ENCODE measurements at regions not wholly inside any gene's neighbourhood (a gene's known extent, or its start where the extent isn't known, plus 50 kb on each side); places are given as distances from the start of the nearest gene placed in this dataset.

GRCh38 chr4:151811403-151811802 is 50.6 kb upstream of the GATB start:
- Histone ChIP-seq H3K27me3 (ENCODE audit: insufficient read depth, poor library complexity, severe bottlenecking) (no peaks in the 10 kb centered on the region), H3K4me3 (ENCODE audit: severe bottlenecking) (no peak overlapping the region), H3K4me1 (ENCODE audit: insufficient read depth, poor library complexity, severe bottlenecking) (no peaks in the 10 kb centered on the region), H3K9me3 (ENCODE audit: severe bottlenecking) (no peaks in the 10 kb centered on the region), H3K36me3 (ENCODE audit: low read depth) (no peaks in the 10 kb centered on the region), H3K27ac (ENCODE audit: poor library complexity, severe bottlenecking) (no peak overlapping the region)
- no peak for TF ChIP-seq CTCF (IDR thresholded peaks at IDR 0.05; ENCODE audit: poor library complexity, severe bottlenecking)
- DNase-seq (ENCODE audit: low spot score): no peak
- no peak for ATAC-seq (ENCODE audit: low read depth)
